ENCODE measurements at regions not wholly inside any gene's neighbourhood (a gene's known extent, or its start where the extent isn't known, plus 50 kb on each side); places are given as distances from the start of the nearest gene placed in this dataset.

- TF ChIP-seq POLR2AphosphoS5 (IDR thresholded peaks at IDR 0.05; ENCODE audit: low read depth, low read length) (no peak), POLR2A (IDR thresholded peaks at IDR 0.05; ENCODE audit: low read depth, low read length) (no peak), TAF1 (IDR thresholded peaks at IDR 0.05; ENCODE audit: low read depth, low read length) (no peak), SPI1 (IDR thresholded peaks at IDR 0.05; ENCODE audit: low read depth, low read length) (no peak), POU2F2 (IDR thresholded peaks at IDR 0.05; ENCODE audit: low read depth, low read length) (no peak)
Measured at GRCh38 chr5:50550267-50550666, 109.2 kb upstream of the EMB start.
